IMR-90 (cell line): ENCODE measurements at regions not wholly inside any gene's neighbourhood (a gene's known extent, or its start where the extent isn't known, plus 50 kb on each side); places are given as distances from the start of the nearest gene placed in this dataset.

ENCODE experiments used
- CEBPB ChIP-seq: IDR thresholded peaks from 2 replicates; pipeline ENCODE4 v1.6.1; 2012; ENCODE audit warnings: low read depth, low read length, improper control_type of control experiment
- ELK1 ChIP-seq: fragments of 150-350 bp; IDR thresholded peaks from 2 replicates; pipeline ENCODE4 v1.6.1; 2016; ENCODE audit warnings: low read depth, mild to moderate bottlenecking, low read length, moderate library complexity, borderline replicate concordance
- FOS ChIP-seq: fragments of 150-350 bp; IDR thresholded peaks from 2 replicates; pipeline ENCODE4 v1.6.1; 2016; ENCODE audit warnings: low read depth, low read length
- MAFK ChIP-seq: IDR thresholded peaks from 2 replicates; pipeline ENCODE4 v1.6.1; 2012; ENCODE audit warnings: low read depth, low read length, improper control_type of control experiment
- MAZ ChIP-seq: IDR thresholded peaks from 2 replicates; pipeline ENCODE4 v1.6.1; 2012; ENCODE audit warnings: low read depth, mild to moderate bottlenecking, low read length, improper control_type of control experiment, moderate library complexity, borderline replicate concordance
- MXI1 ChIP-seq: IDR thresholded peaks from 2 replicates; pipeline ENCODE4 v1.6.1; 2012; ENCODE audit warnings: low read depth, mild to moderate bottlenecking, low read length, moderate library complexity, borderline replicate concordance
- POLR2A ChIP-seq: IDR thresholded peaks from 2 replicates; pipeline ENCODE4 v1.6.1; 2012; ENCODE audit warnings: mild to moderate bottlenecking, low read depth, low read length
- RAD21 ChIP-seq: IDR thresholded peaks from 2 replicates; pipeline ENCODE4 v1.6.1; 2012; ENCODE audit warnings: low read length, improper control_type of control experiment
- RCOR1 ChIP-seq: IDR thresholded peaks from 2 replicates; pipeline ENCODE4 v1.6.1; 2012; ENCODE audit warnings: mild to moderate bottlenecking, low read length, improper control_type of control experiment; ENCODE audit not compliant: insufficient replicate concordance
- RFX5 ChIP-seq: IDR thresholded peaks from 2 replicates; pipeline ENCODE4 v1.8.0; 2012; ENCODE audit warnings: low read depth, mild to moderate bottlenecking, low read length, moderate library complexity
- SMC3 ChIP-seq: fragments of 150-350 bp; IDR thresholded peaks from 2 replicates; pipeline ENCODE4 v1.6.1; 2016; ENCODE audit warnings: low read depth, mild to moderate bottlenecking, antibody characterized with exemption, low read length, moderate library complexity
- TF ChIP-seq, protein P1 (sequence below): conservative IDR thresholded peaks from 2 replicates; pipeline ENCODE4 v1.5.1; 2012; ENCODE audit warnings: mild to moderate bottlenecking, low read depth, low read length, improper control_type of control experiment
- TF ChIP-seq, protein P2 (sequence below): fragments of 150-350 bp; IDR thresholded peaks from 2 replicates; pipeline ENCODE4 v1.6.1; 2017; ENCODE audit warnings: mild to moderate bottlenecking, antibody characterized with exemption, low read length, low read depth

- no peak for TF ChIP-seq POLR2A
- TF ChIP-seq MAFK = no peak
- TF ChIP-seq, protein P1, sequence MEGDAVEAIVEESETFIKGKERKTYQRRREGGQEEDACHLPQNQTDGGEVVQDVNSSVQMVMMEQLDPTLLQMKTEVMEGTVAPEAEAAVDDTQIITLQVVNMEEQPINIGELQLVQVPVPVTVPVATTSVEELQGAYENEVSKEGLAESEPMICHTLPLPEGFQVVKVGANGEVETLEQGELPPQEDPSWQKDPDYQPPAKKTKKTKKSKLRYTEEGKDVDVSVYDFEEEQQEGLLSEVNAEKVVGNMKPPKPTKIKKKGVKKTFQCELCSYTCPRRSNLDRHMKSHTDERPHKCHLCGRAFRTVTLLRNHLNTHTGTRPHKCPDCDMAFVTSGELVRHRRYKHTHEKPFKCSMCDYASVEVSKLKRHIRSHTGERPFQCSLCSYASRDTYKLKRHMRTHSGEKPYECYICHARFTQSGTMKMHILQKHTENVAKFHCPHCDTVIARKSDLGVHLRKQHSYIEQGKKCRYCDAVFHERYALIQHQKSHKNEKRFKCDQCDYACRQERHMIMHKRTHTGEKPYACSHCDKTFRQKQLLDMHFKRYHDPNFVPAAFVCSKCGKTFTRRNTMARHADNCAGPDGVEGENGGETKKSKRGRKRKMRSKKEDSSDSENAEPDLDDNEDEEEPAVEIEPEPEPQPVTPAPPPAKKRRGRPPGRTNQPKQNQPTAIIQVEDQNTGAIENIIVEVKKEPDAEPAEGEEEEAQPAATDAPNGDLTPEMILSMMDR = no peak
- no peak for TF ChIP-seq RFX5
- TF ChIP-seq, protein P2, sequence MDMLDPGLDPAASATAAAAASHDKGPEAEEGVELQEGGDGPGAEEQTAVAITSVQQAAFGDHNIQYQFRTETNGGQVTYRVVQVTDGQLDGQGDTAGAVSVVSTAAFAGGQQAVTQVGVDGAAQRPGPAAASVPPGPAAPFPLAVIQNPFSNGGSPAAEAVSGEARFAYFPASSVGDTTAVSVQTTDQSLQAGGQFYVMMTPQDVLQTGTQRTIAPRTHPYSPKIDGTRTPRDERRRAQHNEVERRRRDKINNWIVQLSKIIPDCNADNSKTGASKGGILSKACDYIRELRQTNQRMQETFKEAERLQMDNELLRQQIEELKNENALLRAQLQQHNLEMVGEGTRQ = no peak
- no peak for TF ChIP-seq FOS
- TF ChIP-seq SMC3 = no peak
- no peak for TF ChIP-seq ELK1
- TF ChIP-seq RAD21 = no peak
- TF ChIP-seq RCOR1 = no peak
- TF ChIP-seq MAZ = no peak
- no peak for TF ChIP-seq MXI1
- TF ChIP-seq CEBPB = no peak
Measured at GRCh38 chr9:106583751-106584150, 279.2 kb upstream of the ZNF462 start.
